Prostate gland (tissue), 2 donors: ENCODE measurements at regions not wholly inside any gene's neighbourhood (a gene's known extent, or its start where the extent isn't known, plus 50 kb on each side); places are given as distances from the start of the nearest gene placed in this dataset.

Experiments used
- DNase-seq: peaks from one replicate; pipeline ENCODE4 v3.0.0-alpha.2; 2019; ENCODE audit warnings: low spot score
- H3K27ac ChIP-seq, 2 donors: fragments of 200-600 bp; sonication (generic); 2 replicates each; pipeline ENCODE4 v1.5.1; 2017 to 2019
- H3K27me3 ChIP-seq: fragments of 200-600 bp; sonication (generic); replicated peaks from 2 replicates; pipeline ENCODE4 v1.5.1; 2019; ENCODE audit not compliant: insufficient read depth
- H3K36me3 ChIP-seq, 2 donors: fragments of 200-600 bp; sonication (generic); 1 replicate in 1 of 2; 2 replicates in 1 of 2; pipeline versions ENCODE4 v1.5.1 to v1.8.1; 2017 to 2019
- H3K4me1 ChIP-seq: fragments of 200-600 bp; sonication (generic); replicated peaks from 2 replicates; pipeline ENCODE4 v1.5.1; 2019
- H3K4me3 ChIP-seq, 2 donors: fragments of 200-600 bp; sonication (generic); 2 replicates each; pipeline ENCODE4 v1.5.1; 2017 to 2019
- H3K9me3 ChIP-seq: fragments of 200-600 bp; sonication (generic); 2 replicates; pipeline ENCODE4 v1.5.1; 2017
- CTCF ChIP-seq, 4 experiments: fragments of 200-600 bp in 2 of 4; fragments of 450-650 bp in 2 of 4; sonication (generic) in 2 of 4; IDR thresholded peaks; 1 replicate in 3 of 4; 2 replicates in 1 of 4; pipeline ENCODE4 v1.5.1; 2016 to 2019; ENCODE audit warnings: antibody characterized with exemption in 4 of 4, mild to moderate bottlenecking in 2 of 4, moderate library complexity in 2 of 4
- POLR2A ChIP-seq: fragments of 450-650 bp; IDR thresholded peaks from one replicate; pipeline ENCODE4 v1.6.1; 2016; ENCODE audit warnings: antibody characterized with exemption, mild to moderate bottlenecking
- POLR2AphosphoS5 ChIP-seq: sonication (generic); formaldehyde crosslinking; IDR thresholded peaks from one replicate; pipeline ENCODE4 v1.6.1; 2017; ENCODE audit warnings: antibody characterized with exemption
- WGBS: methylation state at CpG from one replicate; pipeline ENCODE4 v1.1.5; 2018; 5-methylcytosine and 5-hydroxymethylcytosine counted together
- intact Hi-C: fragments of 100-400 bp; cut with DNase I; formaldehyde crosslinking; loops from one replicate; pipeline ENCODE4 v1.14.2; 2022

GRCh38 chr18:5806860-5807259 lies 88.5 kb downstream of the TMEM200C start:
- no peaks in the 10 kb centered on the region for H3K9me3 ChIP-seq
- H3K27me3 ChIP-seq, result no peaks in the 10 kb centered on the region
- WGBS, result 92% methylated on average over 5 of the region's 5 CpGs
- TF ChIP-seq POLR2A (no peak), CTCF (IDR thresholded peaks at IDR 0.05) (no peak), POLR2AphosphoS5 (no peak)
- no peak overlapping the region for H3K4me3 ChIP-seq
- no peak overlapping the region for H3K27ac ChIP-seq
- DNase-seq, result no peak
- intact Hi-C loops, result no loop called here
- H3K4me1 ChIP-seq, result no peaks in the 10 kb centered on the region
- H3K36me3 ChIP-seq, result no peaks in the 10 kb centered on the region

GRCh38 chr18:5787936-5788335 lies 107.4 kb downstream of the TMEM200C start:
- intact Hi-C loops, result no loop called here
- no peak for DNase-seq
- Histone ChIP-seq H3K36me3 (no peaks in the 10 kb centered on the region), H3K27ac (no peak overlapping the region), H3K4me3 (no peak overlapping the region), H3K9me3 (no peaks in the 10 kb centered on the region), H3K27me3 (no peaks in the 10 kb centered on the region), H3K4me1 (no peaks in the 10 kb centered on the region)
- TF ChIP-seq POLR2AphosphoS5 (no peak), CTCF (IDR thresholded peaks at IDR 0.05) (no peak), POLR2A (no peak)
- WGBS, result 20% methylated on average over 1 of the region's 1 CpG

GRCh38 chr18:5779922-5780321 lies 115.4 kb downstream of the TMEM200C start:
- Histone ChIP-seq H3K4me3 (no peak overlapping the region), H3K4me1 (no peaks in the 10 kb centered on the region), H3K27me3 (no peaks in the 10 kb centered on the region), H3K9me3 (no peaks in the 10 kb centered on the region), H3K36me3 (no peaks in the 10 kb centered on the region), H3K27ac (no peak overlapping the region)
- intact Hi-C loops, result no loop called here
- 43% methylated on average over 2 of the region's 2 CpGs for WGBS
- TF ChIP-seq CTCF (IDR thresholded peaks at IDR 0.05) (no peak), POLR2A (no peak), POLR2AphosphoS5 (no peak)
- no peak for DNase-seq

GRCh38 chr18:5772306-5773105 lies 122.8 kb downstream of the TMEM200C start:
- Histone ChIP-seq H3K4me3 (no peak overlapping the region), H3K36me3 (no peaks in the 10 kb centered on the region), H3K27me3 (peaks cover 3% of the 10 kb centered on the region), H3K27ac (no peak overlapping the region), H3K4me1 (no peaks in the 10 kb centered on the region), H3K9me3 (no peaks in the 10 kb centered on the region)
- intact Hi-C loops, result no loop called here
- no peak for DNase-seq
- WGBS, result 58% methylated on average over 14 of the region's 14 CpGs
- TF ChIP-seq POLR2AphosphoS5 (no peak), POLR2A (no peak), CTCF (IDR thresholded peaks at IDR 0.05) (no peak)

- no peak overlapping the region for H3K27ac ChIP-seq
- H3K9me3 ChIP-seq, result no peaks in the 10 kb centered on the region
- H3K4me1 ChIP-seq, result no peaks in the 10 kb centered on the region
- 81% methylated on average over 5 of the region's 5 CpGs for WGBS
- intact Hi-C loops, result no loop called here
- peaks cover 3% of the 10 kb centered on the region for H3K27me3 ChIP-seq
- no peaks in the 10 kb centered on the region for H3K36me3 ChIP-seq
- no peak for TF ChIP-seq CTCF (IDR thresholded peaks at IDR 0.05)
- no peak for TF ChIP-seq POLR2AphosphoS5
- no peak for TF ChIP-seq POLR2A
- no peak overlapping the region for H3K4me3 ChIP-seq
- no peak for DNase-seq
Observed at GRCh38 chr18:5771343-5771742, 124.0 kb downstream of the TMEM200C start.
